ENCODE measurements at regions not wholly inside any gene's neighbourhood (a gene's known extent, or its start where the extent isn't known, plus 50 kb on each side); places are given as distances from the start of the nearest gene placed in this dataset.

DNA sequence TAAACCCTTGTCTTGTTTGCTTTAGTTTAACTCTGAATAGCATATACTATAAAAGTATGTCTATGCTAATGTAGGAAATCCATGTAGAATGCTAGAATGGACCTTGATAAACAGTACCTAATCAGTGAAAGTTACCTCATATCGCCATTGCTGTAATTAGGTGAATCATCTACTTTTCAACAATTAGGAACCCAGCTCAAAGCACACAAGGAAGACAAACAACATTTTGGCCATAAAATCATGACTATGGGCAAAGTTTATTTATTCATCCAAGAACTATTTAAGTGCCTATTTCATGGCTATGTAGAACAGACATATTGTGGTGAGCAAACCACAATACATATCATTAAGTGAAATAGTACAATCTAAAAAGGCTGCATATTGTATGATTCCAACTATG is 1043.2 kb downstream of the BRINP3 start:
- H3K36me3 ChIP-seq: no peaks in the 10 kb centered on the region
- H3K27me3 ChIP-seq: no peaks in the 10 kb centered on the region
- no peak overlapping the region for H3K4me3 ChIP-seq
- no peak for DNase-seq
- TF ChIP-seq, protein P1, sequence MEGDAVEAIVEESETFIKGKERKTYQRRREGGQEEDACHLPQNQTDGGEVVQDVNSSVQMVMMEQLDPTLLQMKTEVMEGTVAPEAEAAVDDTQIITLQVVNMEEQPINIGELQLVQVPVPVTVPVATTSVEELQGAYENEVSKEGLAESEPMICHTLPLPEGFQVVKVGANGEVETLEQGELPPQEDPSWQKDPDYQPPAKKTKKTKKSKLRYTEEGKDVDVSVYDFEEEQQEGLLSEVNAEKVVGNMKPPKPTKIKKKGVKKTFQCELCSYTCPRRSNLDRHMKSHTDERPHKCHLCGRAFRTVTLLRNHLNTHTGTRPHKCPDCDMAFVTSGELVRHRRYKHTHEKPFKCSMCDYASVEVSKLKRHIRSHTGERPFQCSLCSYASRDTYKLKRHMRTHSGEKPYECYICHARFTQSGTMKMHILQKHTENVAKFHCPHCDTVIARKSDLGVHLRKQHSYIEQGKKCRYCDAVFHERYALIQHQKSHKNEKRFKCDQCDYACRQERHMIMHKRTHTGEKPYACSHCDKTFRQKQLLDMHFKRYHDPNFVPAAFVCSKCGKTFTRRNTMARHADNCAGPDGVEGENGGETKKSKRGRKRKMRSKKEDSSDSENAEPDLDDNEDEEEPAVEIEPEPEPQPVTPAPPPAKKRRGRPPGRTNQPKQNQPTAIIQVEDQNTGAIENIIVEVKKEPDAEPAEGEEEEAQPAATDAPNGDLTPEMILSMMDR (IDR thresholded peaks at IDR 0.05): no peak
- no peak for TF ChIP-seq POLR2A (IDR thresholded peaks at IDR 0.05)
- H3K27ac ChIP-seq: no peak overlapping the region
- H3K4me1 ChIP-seq: peaks cover 0 to 22% (median 0%) of the 10 kb centered on the region in 3 donors
- H3K9me3 ChIP-seq: no peaks in the 10 kb centered on the region
- WGBS, 2 donors: 56 to 57% methylated on average over 1 of the region's 1 CpG
- intact Hi-C loops (cut with DNase I): no loop called here

DNA sequence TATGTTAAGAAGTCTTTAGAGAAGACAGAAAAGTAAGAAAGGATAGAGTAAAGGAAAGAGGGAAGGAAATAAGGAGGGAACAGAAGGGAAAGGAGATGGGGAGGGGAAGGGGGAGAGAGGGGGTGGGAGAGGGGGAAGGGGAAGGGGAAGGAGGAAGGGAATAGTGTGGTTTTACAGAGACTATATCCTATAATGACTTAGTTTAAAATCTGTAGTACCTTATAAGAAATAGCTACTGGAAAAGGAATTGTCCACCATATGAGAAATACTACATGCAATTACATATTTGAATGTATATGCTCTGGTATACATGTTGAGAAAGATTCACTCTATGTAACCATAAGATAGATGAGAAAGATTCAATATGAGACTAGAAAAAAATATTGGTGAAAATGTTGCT is 1042.3 kb downstream of the BRINP3 start:
- H3K27me3 ChIP-seq: no peaks in the 10 kb centered on the region
- peaks cover 0 to 22% (median 0%) of the 10 kb centered on the region in 3 donors for H3K4me1 ChIP-seq
- intact Hi-C loops (cut with DNase I): no loop called here
- TF ChIP-seq, protein P1 (IDR thresholded peaks at IDR 0.05): no peak
- no peak for TF ChIP-seq POLR2A (IDR thresholded peaks at IDR 0.05)
- H3K4me3 ChIP-seq: no peak overlapping the region
- H3K36me3 ChIP-seq: no peaks in the 10 kb centered on the region
- no peak overlapping the region for H3K27ac ChIP-seq
- no peaks in the 10 kb centered on the region for H3K9me3 ChIP-seq
- no peak for DNase-seq

DNA sequence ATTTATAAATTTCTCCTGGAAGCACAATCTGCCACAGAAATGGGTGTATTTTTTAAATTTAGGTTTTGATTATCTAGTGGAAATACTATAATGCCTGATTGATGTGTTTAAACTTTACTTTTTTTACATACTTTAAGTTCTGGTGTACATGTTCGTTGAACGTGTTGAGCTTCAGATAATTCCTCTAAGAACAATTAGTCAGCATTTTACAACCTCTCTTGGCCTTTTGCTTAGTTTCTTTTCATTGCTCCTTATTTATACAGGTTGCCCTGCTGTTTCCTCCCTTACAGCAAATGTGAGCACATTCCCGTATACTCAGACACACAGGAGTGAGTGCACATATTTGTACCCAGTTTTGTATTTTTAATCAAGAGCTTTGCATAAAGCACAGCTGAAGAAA is 1038.9 kb downstream of the BRINP3 start:
- H3K27ac ChIP-seq: no peak overlapping the region
- intact Hi-C loops (cut with DNase I): no loop called here
- no peak overlapping the region for H3K4me3 ChIP-seq
- 41 to 42% methylated on average over 3 of the region's 3 CpGs for WGBS, 2 donors
- no peaks in the 10 kb centered on the region for H3K27me3 ChIP-seq
- DNase-seq: no peak
- no peaks in the 10 kb centered on the region for H3K36me3 ChIP-seq
- TF ChIP-seq POLR2A (IDR thresholded peaks at IDR 0.05): no peak
- TF ChIP-seq, protein P1 (IDR thresholded peaks at IDR 0.05): no peak
- H3K4me1 ChIP-seq: peaks cover 0 to 14% (median 0%) of the 10 kb centered on the region in 3 donors
- no peaks in the 10 kb centered on the region for H3K9me3 ChIP-seq

DNA sequence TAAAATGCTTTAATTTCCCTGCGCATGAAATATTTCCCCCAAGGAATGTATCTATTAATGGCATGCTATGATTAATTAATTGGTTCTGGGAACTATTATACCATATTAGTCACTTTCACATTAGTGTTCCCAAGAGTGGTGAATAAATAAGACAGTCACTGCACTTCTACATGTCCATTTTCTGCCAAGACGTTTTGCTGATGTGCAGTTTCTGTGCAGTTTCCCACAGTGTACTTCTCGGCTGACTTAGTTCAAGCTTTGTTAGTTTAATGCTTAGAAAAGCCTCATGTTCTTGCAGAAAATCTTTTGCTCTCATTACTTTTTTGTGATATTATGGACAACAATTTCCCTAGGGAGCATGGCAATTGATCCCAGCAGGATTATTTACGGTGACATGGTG is 1014.5 kb downstream of the BRINP3 start:
- no peak overlapping the region for H3K27ac ChIP-seq
- 31% methylated on average over 4 of the region's 4 CpGs for WGBS, 2 donors
- no peak for DNase-seq
- no peak overlapping the region for H3K4me3 ChIP-seq
- H3K9me3 ChIP-seq: no peaks in the 10 kb centered on the region
- no peaks in the 10 kb centered on the region for H3K27me3 ChIP-seq
- intact Hi-C loops (cut with DNase I): no loop called here
- TF ChIP-seq, protein P1 (IDR thresholded peaks at IDR 0.05): no peak
- no peak for TF ChIP-seq POLR2A (IDR thresholded peaks at IDR 0.05)
- H3K4me1 ChIP-seq: peaks cover 0 to 25% (median 0%) of the 10 kb centered on the region in 3 donors
- no peaks in the 10 kb centered on the region for H3K36me3 ChIP-seq

DNA sequence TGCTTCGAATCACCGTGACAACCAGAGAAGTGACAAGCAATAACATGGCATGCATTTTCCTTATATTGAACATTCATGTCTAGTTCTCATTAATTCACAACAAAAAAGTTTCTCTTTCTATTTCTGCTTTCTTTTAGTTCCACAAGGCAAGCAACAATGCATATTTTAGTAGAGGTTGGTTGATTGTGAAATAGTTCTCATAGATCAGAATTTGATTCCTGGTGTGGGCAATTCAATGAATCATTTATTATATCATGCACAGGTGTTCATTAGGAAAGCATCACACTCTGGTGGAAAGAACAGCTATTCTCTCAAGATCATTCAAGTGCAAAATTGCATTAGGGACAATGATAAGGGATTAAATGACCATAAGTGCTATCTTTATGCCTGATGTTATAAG is 980.9 kb downstream of the BRINP3 start:
- H3K36me3 ChIP-seq: no peaks in the 10 kb centered on the region
- WGBS, 2 donors: 55 to 60% methylated on average over 2 of the region's 2 CpGs
- no peak overlapping the region for H3K4me3 ChIP-seq
- H3K9me3 ChIP-seq: no peaks in the 10 kb centered on the region
- intact Hi-C loops (cut with DNase I): no loop called here
- no peak overlapping the region for H3K27ac ChIP-seq
- no peak for TF ChIP-seq POLR2A (IDR thresholded peaks at IDR 0.05)
- DNase-seq: no peak
- no peaks in the 10 kb centered on the region for H3K27me3 ChIP-seq
- H3K4me1 ChIP-seq: no peaks in the 10 kb centered on the region

DNA sequence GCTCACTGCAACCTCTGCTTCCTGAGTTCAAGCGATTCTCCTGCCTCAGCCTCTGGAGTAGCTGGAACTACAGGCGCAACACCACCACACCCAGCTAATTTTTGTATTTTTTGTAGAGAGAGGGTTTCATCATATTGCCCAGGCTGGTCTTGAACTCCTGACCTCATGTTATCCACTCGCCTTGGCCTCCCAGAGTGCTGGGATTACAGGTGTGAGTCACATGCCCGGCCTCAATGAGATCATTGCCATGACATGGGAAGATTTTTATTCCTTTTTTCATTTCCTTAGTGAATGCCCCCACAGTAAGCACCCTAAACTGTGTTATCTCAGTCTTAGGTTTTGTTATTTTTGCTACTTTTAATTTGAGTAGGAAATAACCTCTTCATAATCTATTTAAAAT is 977.9 kb downstream of the BRINP3 start:
- intact Hi-C loops (cut with DNase I): no loop called here
- DNase-seq: no peak
- Histone ChIP-seq H3K4me1 (no peaks in the 10 kb centered on the region), H3K9me3 (no peaks in the 10 kb centered on the region), H3K36me3 (no peaks in the 10 kb centered on the region), H3K4me3 (no peak overlapping the region), H3K27ac (no peak overlapping the region), H3K27me3 (no peaks in the 10 kb centered on the region)
- 45 to 61% methylated on average over 4 of the region's 4 CpGs for WGBS, 2 donors
- TF ChIP-seq, protein P1 (IDR thresholded peaks at IDR 0.05): no peak
- no peak for TF ChIP-seq POLR2A (IDR thresholded peaks at IDR 0.05)

Measured in esophagus squamous epithelium (tissue), 5 donors.